H1 (cell line): ENCODE measurements at regions not wholly inside any gene's neighbourhood (a gene's known extent, or its start where the extent isn't known, plus 50 kb on each side); places are given as distances from the start of the nearest gene placed in this dataset.

Source experiments
- CTCF ChIA-PET: fragments of 300-600 bp; sonication (Branson Sonifier 250); formaldehyde crosslinking; loops from one replicate; lab custom pipeline; 2021; ENCODE audit not compliant: partially characterized antibody; lab: Charles Lee
- POLR2A ChIA-PET: fragments of 300-600 bp; sonication (Branson Sonifier 250); formaldehyde crosslinking; loops from one replicate; lab custom pipeline; 2021; ENCODE audit warnings: inconsistent platforms; ENCODE audit not compliant: partially characterized antibody; lab: Charles Lee
- DNase-seq, 2 experiments: peaks; one replicate each; pipeline versions ENCODE4 v3.0.0 to v3.0.0-alpha.2; 2010 to 2022; ENCODE audit warnings: low spot score in 2 of 2, low read depth in 1 of 2, mixed read lengths in 1 of 2
- FAIRE-seq: peaks from 2 replicates; lab custom pipeline; 2011; peaks lifted over from hg19 to GRCh38; lab: Jason Lieb, UNC
- H2AFZ ChIP-seq: 2 replicates; pipeline ENCODE4 v1.8.1; 2012; ENCODE audit warnings: low read length, inconsistent platforms
- H2AK5ac ChIP-seq: 2 replicates; pipeline ENCODE4 v1.6.1; 2013; ENCODE audit warnings: low read depth, low read length
- H2BK120ac ChIP-seq: replicated peaks from 2 replicates; pipeline ENCODE3; 2013; ENCODE audit warnings: low read depth, low read length, inconsistent platforms
- H2BK12ac ChIP-seq: 2 replicates; pipeline ENCODE4 v1.6.1; 2013; ENCODE audit warnings: low read depth, low read length
- H2BK15ac ChIP-seq: 2 replicates; pipeline ENCODE4 v1.6.1; 2013; ENCODE audit warnings: low read length
- H2BK20ac ChIP-seq: 2 replicates; pipeline ENCODE4 v1.6.1; 2013; ENCODE audit warnings: low read length
- H2BK5ac ChIP-seq: 2 replicates; pipeline ENCODE4 v1.6.1; 2013; ENCODE audit warnings: low read depth, low read length
- H3K14ac ChIP-seq: 2 replicates; pipeline ENCODE4 v1.6.1; 2013; ENCODE audit warnings: inconsistent platforms; ENCODE audit not compliant: insufficient read length
- H3K18ac ChIP-seq: 2 replicates; pipeline ENCODE4 v1.6.1; 2013; ENCODE audit warnings: low read length; ENCODE audit errors: extremely low read depth
- H3K23ac ChIP-seq: 2 replicates; pipeline ENCODE4 v1.6.1; 2013; ENCODE audit warnings: inconsistent platforms; ENCODE audit not compliant: insufficient read length
- H3K23me2 ChIP-seq: 2 replicates; pipeline ENCODE4 v1.6.1; 2013; ENCODE audit warnings: low read depth, low read length
- H3K27ac ChIP-seq: 2 replicates; pipeline ENCODE4 v1.6.1; 2011; ENCODE audit warnings: low read depth, low read length, inconsistent platforms
- H3K27me3 ChIP-seq, 4 experiments: replicated peaks in 1 of 4; 1 replicate in 1 of 4; 2 replicates in 3 of 4; pipeline versions ENCODE4 v1.6.1 to v1.8.1; 2011 to 2013; ENCODE audit warnings: low read length in 3 of 4, mild to moderate bottlenecking in 3 of 4, inconsistent platforms in 2 of 4, mixed read lengths in 2 of 4, moderate library complexity in 1 of 4; ENCODE audit not compliant: control insufficient read depth in 3 of 4, insufficient read depth in 3 of 4; ENCODE audit errors: extremely low read depth in 1 of 4
- H3K36me3 ChIP-seq, 4 experiments: 2 replicates each; pipeline versions ENCODE4 v1.6.1 to v1.8.1; 2011 to 2013; ENCODE audit warnings: mild to moderate bottlenecking in 4 of 4, low read length in 3 of 4, moderate library complexity in 2 of 4, control low read depth in 1 of 4, inconsistent platforms in 1 of 4; ENCODE audit not compliant: insufficient read depth in 4 of 4, control insufficient read depth in 2 of 4
- H3K4ac ChIP-seq: replicated peaks from 2 replicates; pipeline ENCODE3; 2013; ENCODE audit warnings: low read length, low read depth, mixed read lengths, inconsistent platforms; ENCODE audit not compliant: insufficient read length
- H3K4me1 ChIP-seq, 4 experiments: replicated peaks in 1 of 4; 1 replicate in 1 of 4; 2 replicates in 3 of 4; pipeline versions ENCODE4 v1.6.1 to v1.8.1; 2011 to 2013; ENCODE audit warnings: low read length in 3 of 4, inconsistent platforms in 2 of 4, mixed read lengths in 1 of 4; ENCODE audit not compliant: insufficient read depth in 4 of 4, control insufficient read depth in 3 of 4
- H3K4me2 ChIP-seq, 2 experiments: 2 replicates each; pipeline versions ENCODE4 v1.6.1 to v1.8.1; 2011 to 2013; ENCODE audit warnings: low read depth in 2 of 2, low read length in 2 of 2, control low read depth in 1 of 2, inconsistent platforms in 1 of 2, mild to moderate bottlenecking in 1 of 2; ENCODE audit not compliant: insufficient read depth in 1 of 2
- H3K4me3 ChIP-seq, 4 experiments: fragments of 200-600, 300-600 bp in 1 of 4; sonication (generic), shearing (Covaris generic), sonication (Bioruptor Twin) in 1 of 4; 2 replicates each; pipeline versions ENCODE4 v1.5.1 to v1.8.1; 2011 to 2016; ENCODE audit warnings: low read length in 4 of 4, low read depth in 3 of 4, control low read depth in 2 of 4, inconsistent platforms in 2 of 4, mild to moderate bottlenecking in 2 of 4, mixed read lengths in 1 of 4, moderate library complexity in 1 of 4; ENCODE audit not compliant: insufficient read depth in 2 of 4; ENCODE audit errors: extremely low read depth in 1 of 4
- H3K56ac ChIP-seq: replicated peaks from 2 replicates; pipeline ENCODE3; 2013; ENCODE audit warnings: low read depth, mild to moderate bottlenecking, mixed read lengths, low read length, inconsistent platforms; ENCODE audit not compliant: insufficient read length
- H3K79me1 ChIP-seq: 2 replicates; pipeline ENCODE4 v1.6.1; 2013; ENCODE audit warnings: low read depth, low read length, control low read depth
- H3K79me2 ChIP-seq, 2 experiments: 2 replicates each; pipeline versions ENCODE4 v1.6.1 to v1.8.1; 2012 to 2013; ENCODE audit warnings: low read length in 2 of 2, mild to moderate bottlenecking in 2 of 2, inconsistent platforms in 1 of 2; ENCODE audit not compliant: insufficient read depth in 2 of 2, control insufficient read depth in 1 of 2
- H3K9ac ChIP-seq, 4 experiments: replicated peaks in 1 of 4; 1 replicate in 1 of 4; 2 replicates in 3 of 4; pipeline versions ENCODE4 v1.6.1 to v1.8.1; 2011 to 2013; ENCODE audit warnings: low read depth in 3 of 4, low read length in 3 of 4, control low read depth in 2 of 4, mild to moderate bottlenecking in 2 of 4, moderate library complexity in 2 of 4, inconsistent platforms in 1 of 4; ENCODE audit errors: extremely low read depth in 1 of 4
- H3K9me3 ChIP-seq, 2 experiments: 2 replicates each; pipeline versions ENCODE4 v1.6.1 to v1.8.1; 2012 to 2013; ENCODE audit warnings: mild to moderate bottlenecking in 2 of 2, moderate library complexity in 2 of 2, control low read depth in 1 of 2, inconsistent platforms in 1 of 2, low read depth in 1 of 2, low read length in 1 of 2, mixed read lengths in 1 of 2; ENCODE audit not compliant: insufficient read depth in 2 of 2
- H4K20me1 ChIP-seq, 2 experiments: replicated peaks in 1 of 2; 2 replicates each; pipeline versions ENCODE3 to v1.8.1; 2011 to 2013; ENCODE audit warnings: inconsistent platforms in 2 of 2, low read length in 2 of 2, mild to moderate bottlenecking in 1 of 2; ENCODE audit not compliant: insufficient read depth in 2 of 2, control insufficient read depth in 1 of 2
- H4K5ac ChIP-seq: 2 replicates; pipeline ENCODE4 v1.6.1; 2013; ENCODE audit warnings: low read length, low read depth, mixed read lengths, inconsistent platforms; ENCODE audit not compliant: insufficient read length
- H4K8ac ChIP-seq: 2 replicates; pipeline ENCODE4 v1.8.0; 2013; ENCODE audit warnings: mild to moderate bottlenecking, moderate library complexity, low read length, inconsistent platforms; ENCODE audit not compliant: insufficient read depth; ENCODE audit errors: extremely low read depth
- H4K91ac ChIP-seq: replicated peaks from 2 replicates; pipeline ENCODE3; 2013; ENCODE audit warnings: low read length, mixed read lengths, inconsistent platforms; ENCODE audit not compliant: insufficient read length
- CBX5 ChIP-seq: fragments of 300-800, 300-1000 bp; sonication (generic); IDR thresholded peaks from 2 replicates; pipeline ENCODE4 v1.7.1; 2016; ENCODE audit warnings: antibody characterized with exemption, low read length, low read depth
- FOSL1 ChIP-seq: IDR thresholded peaks from 2 replicates; pipeline ENCODE4 v1.6.1; 2011; ENCODE audit warnings: mild to moderate bottlenecking, low read depth, low read length, moderate library complexity; ENCODE audit not compliant: insufficient read depth
- JUN ChIP-seq: IDR thresholded peaks from 2 replicates; pipeline ENCODE4 v1.6.1; 2011; ENCODE audit warnings: low read depth, mild to moderate bottlenecking, improper control_type of control experiment, low read length
- POLR2A ChIP-seq, 2 experiments: IDR thresholded peaks; 1 replicate in 1 of 2; 2 replicates in 1 of 2; pipeline ENCODE4 v1.6.1; 2011; ENCODE audit warnings: low read depth in 2 of 2, low read length in 2 of 2, mild to moderate bottlenecking in 2 of 2; ENCODE audit errors: control extremely low read depth in 1 of 2
- POLR2AphosphoS5 ChIP-seq: IDR thresholded peaks from 2 replicates; pipeline ENCODE4 v1.6.1; 2011; ENCODE audit warnings: low read depth, low read length
- POU5F1 ChIP-seq: IDR thresholded peaks from 2 replicates; pipeline ENCODE4 v1.6.1; 2011; ENCODE audit warnings: low read depth, mild to moderate bottlenecking, low read length, moderate library complexity
- SIX5 ChIP-seq: IDR thresholded peaks from 2 replicates; pipeline ENCODE4 v1.6.1; 2011; ENCODE audit warnings: mild to moderate bottlenecking, low read depth, low read length
- WGBS, 2 experiments: shearing (Covaris generic) in 1 of 2; methylation state at CpG; one replicate each; pipeline versions ENCODE4 v1.1.6 to v1.1.7; 2013 to 2015; ENCODE audit warnings: low lambda C conversion rate in 2 of 2, mixed read lengths in 2 of 2, inconsistent platforms in 1 of 2, low coverage in 1 of 2, missing lambda C conversion rate in 1 of 2; ENCODE audit not compliant: insufficient replicate concordance in 2 of 2, insufficient coverage in 1 of 2, insufficient read length in 1 of 2; ENCODE audit errors: extremely low coverage in 1 of 2, missing lambda C conversion rate in 1 of 2; 5-methylcytosine and 5-hydroxymethylcytosine counted together
- TF ChIP-seq, protein P1 (sequence below): IDR thresholded peaks from 2 replicates; pipeline ENCODE4 v1.6.1; 2011; ENCODE audit warnings: low read depth, mild to moderate bottlenecking, low read length; ENCODE audit not compliant: insufficient read depth

DNA sequence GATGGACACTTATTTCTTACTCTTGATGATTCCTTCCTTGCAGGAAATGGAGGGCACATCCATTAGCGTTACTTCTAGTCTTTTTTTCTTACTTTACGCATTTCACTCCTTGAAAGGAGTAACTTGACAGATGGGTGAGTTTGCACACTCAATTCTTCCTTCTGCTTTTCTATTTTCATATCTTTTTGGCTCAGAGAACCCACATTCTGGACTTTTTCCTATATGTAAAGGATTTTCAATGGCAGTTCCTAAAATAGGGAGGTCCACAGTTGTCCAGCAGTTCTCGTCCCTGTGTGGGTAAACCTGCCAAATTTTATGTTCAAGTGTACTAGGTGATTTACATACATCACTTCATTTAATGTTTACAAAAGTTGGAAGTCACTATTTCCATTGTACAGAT is 440.0 kb upstream of the KIRREL3 start:
- Histone ChIP-seq H3K79me2 (no peaks in the 10 kb centered on the region), H2BK120ac (no peak overlapping the region), H3K36me3 (no peaks in the 10 kb centered on the region), H2BK20ac (no peak overlapping the region), H3K4ac (no peak overlapping the region), H2BK5ac (no peak overlapping the region), H3K14ac (no peak overlapping the region), H4K5ac (no peak overlapping the region), H2BK12ac (no peak overlapping the region), H3K18ac (no peak overlapping the region), H3K4me1 (no peaks in the 10 kb centered on the region), H2AK5ac (no peak overlapping the region), H4K91ac (no peak overlapping the region), H3K9me3 (no peaks in the 10 kb centered on the region), H3K4me2 (no peak overlapping the region), H3K23ac (no peak overlapping the region), H3K79me1 (no peaks in the 10 kb centered on the region), H3K4me3 (no peak overlapping the region), H4K8ac (no peak overlapping the region), H3K56ac (no peak overlapping the region), H2AFZ (no peak overlapping the region)
- FAIRE-seq, result no peak
- no peak for DNase-seq
- CTCF ChIA-PET, result interaction anchor here (1.2 kb wide), 1 partner anchor 18 kb away, joined by 3 read pairs; no protein-coding TSS in a partner anchor
- WGBS, 2 experiments, result 95% methylated on average over 2 of the region's 3 CpGs; no CpG with 5 or more reads in 1 of the 2 experiments
- TF ChIP-seq POLR2A (IDR thresholded peaks at IDR 0.05; ENCODE audit: control extremely low read depth in 1 of 2, low read depth in 2 of 2, low read length in 2 of 2) (no peak), FOSL1 (no peak), POU5F1 (no peak), SIX5 (no peak), POLR2AphosphoS5 (no peak), JUN (no peak), CBX5 (no peak)
- TF ChIP-seq, protein P1, sequence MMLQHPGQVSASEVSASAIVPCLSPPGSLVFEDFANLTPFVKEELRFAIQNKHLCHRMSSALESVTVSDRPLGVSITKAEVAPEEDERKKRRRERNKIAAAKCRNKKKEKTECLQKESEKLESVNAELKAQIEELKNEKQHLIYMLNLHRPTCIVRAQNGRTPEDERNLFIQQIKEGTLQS, result no peak
- TF ChIP-seq, all 59 proteins: peak for 0
- no peaks in the 10 kb centered on the region for H3K27me3 ChIP-seq
- no peaks in the 10 kb centered on the region for H4K20me1 ChIP-seq
- no peak overlapping the region for H2BK15ac ChIP-seq
- H3K9ac ChIP-seq, result no peak overlapping the region
- no peak overlapping the region for H3K27ac ChIP-seq
- POLR2A ChIA-PET, result no interaction called here
- no peaks in the 10 kb centered on the region for H3K23me2 ChIP-seq
